ENCODE measurements at regions not wholly inside any gene's neighbourhood (a gene's known extent, or its start where the extent isn't known, plus 50 kb on each side); places are given as distances from the start of the nearest gene placed in this dataset.

DNA sequence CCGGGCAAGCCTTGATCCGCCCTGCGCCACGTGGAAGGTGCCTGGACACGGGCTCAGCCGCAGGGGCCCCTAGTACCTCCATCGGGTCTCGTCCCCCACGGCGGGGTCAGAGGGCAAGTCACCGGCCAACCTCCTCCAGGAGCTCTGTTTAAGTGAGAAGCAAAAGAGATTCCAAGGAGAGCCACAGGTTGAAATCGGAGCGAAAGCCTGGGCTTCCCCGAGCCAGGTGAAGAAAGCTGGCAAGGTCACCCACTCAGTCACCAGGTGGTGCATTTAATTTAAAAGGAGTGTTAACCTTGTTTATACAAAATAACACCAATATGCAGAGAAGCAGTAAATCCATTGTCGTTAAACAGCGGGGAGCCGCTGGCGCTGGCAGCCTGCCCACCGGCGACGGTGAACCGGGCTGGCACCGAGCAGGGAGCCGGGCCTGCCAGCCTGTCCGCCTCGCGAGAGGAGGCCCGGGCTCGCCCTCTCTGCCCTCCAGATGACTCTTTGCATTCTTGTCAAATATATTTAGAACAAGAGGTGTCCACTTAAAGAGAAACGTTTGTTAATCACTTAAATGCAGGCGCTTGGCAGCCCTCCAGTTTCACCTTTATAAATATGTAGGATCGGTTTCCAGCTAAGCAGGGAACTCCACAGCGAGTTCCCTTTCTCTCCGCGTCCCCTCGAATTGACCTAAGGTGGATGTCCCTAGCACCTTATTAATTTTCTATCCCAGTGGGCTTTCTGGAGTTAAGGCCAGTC, 277.3 kb upstream of the NR2F2 start:
- no peaks in the 10 kb centered on the region for H3K36me3 ChIP-seq (ENCODE audit: insufficient read depth)
- DNase-seq (ENCODE audit: low spot score), result peak; percentile 48
- Mint-ChIP-seq H3K4me3 (peak overlapping the region; percentile 73), H3K27me3 (ENCODE audit: insufficient read depth, low read depth, poor library complexity) (peaks cover 72% of the 10 kb centered on the region), H3K9me3 (no peaks in the 10 kb centered on the region), H3K4me1 (peaks cover 12% of the 10 kb centered on the region; the same call in 2 of the 3 replicates), H3K27ac (no peak overlapping the region), H3K36me3 (ENCODE audit: low read depth) (no peaks in the 10 kb centered on the region)
- peaks cover 19% of the 10 kb centered on the region for H3K4me1 ChIP-seq (ENCODE audit: insufficient read depth)
- peak; percentile 73 for ATAC-seq
- H3K27me3 ChIP-seq (ENCODE audit: insufficient read depth), result peaks cover 100% of the 10 kb centered on the region
- no peaks in the 10 kb centered on the region for H3K9me2 ChIP-seq (ENCODE audit: insufficient read depth)
- H4K20me1 ChIP-seq (replicated peaks; ENCODE audit: insufficient read depth), result 0 out of 2 replicates have a peak, but pooled peaks cover 10% of the 10 kb centered on the region
- H3K4me3 ChIP-seq, result peak overlapping the region; percentile 61
- H3K4me2 ChIP-seq, result peak overlapping the region; percentile 89
- TF ChIP-seq NANOG (IDR thresholded peaks at IDR 0.05; ENCODE audit: borderline replicate concordance) (peak; percentile 28; the same call in 1 of the 2 replicates), EZH2 (IDR thresholded peaks at IDR 0.05; ENCODE audit: low read depth, unreplicated experiment) (peak; percentile 55), POLR2AphosphoS5 (IDR thresholded peaks at IDR 0.05; ENCODE audit: low read depth) (no peak)
- H3K79me2 ChIP-seq (replicated peaks; ENCODE audit: insufficient read depth), result no peaks in the 10 kb centered on the region
- H2AFZ ChIP-seq, result no peak overlapping the region
- no peak overlapping the region for H3K27ac ChIP-seq (ENCODE audit: low read depth)
- H3F3A ChIP-seq (replicated peaks; ENCODE audit: low read depth), result peaks cover 5% of the 10 kb centered on the region; the same call in 1 of the 2 replicates

DNA sequence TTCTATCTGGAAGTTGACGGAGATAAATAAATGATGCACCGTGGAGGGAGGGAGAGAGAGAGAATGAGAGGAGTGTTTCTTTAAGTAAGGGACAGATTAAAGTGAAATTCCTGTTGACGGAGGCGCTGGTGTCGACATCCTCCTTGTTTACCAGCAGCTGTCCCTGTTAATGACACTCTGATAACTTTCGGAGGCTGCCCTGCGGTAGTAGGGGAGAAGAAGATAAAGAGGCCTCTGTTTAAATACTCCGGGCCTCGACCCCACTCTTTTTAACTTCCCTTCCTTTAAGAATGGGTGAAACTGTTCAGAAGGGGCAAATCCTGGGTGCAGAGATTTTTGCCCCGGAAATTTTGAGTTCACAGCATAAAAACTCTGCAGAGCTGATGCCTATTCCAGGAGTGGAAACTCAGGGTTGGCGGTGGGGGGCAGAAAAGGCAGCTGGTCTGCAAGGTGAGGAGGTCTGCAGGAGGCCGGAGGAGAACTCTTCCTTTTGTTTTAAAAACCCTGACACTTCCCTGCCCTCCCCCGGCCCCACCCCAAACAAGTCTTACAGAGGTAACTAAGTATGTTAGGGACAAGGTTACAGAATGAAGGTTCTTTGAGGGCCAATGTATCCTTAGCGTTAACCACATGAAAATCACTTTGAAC, 276.6 kb upstream of the NR2F2 start:
- H3K27me3 Mint-ChIP-seq (ENCODE audit: insufficient read depth, low read depth, poor library complexity), result peaks cover 74% of the 10 kb centered on the region
- peak overlapping the region; percentile 89 for H3K4me2 ChIP-seq
- peak overlapping the region; percentile 68 for H3K4me3 Mint-ChIP-seq
- peaks cover 5% of the 10 kb centered on the region; the same call in 1 of the 2 replicates for H3F3A ChIP-seq (replicated peaks; ENCODE audit: low read depth)
- ATAC-seq (peak; percentile 54), DNase-seq (ENCODE audit: low spot score) (peak; percentile 69)
- H3K27me3 ChIP-seq (ENCODE audit: insufficient read depth), result peaks cover 100% of the 10 kb centered on the region
- no peaks in the 10 kb centered on the region for H3K79me2 ChIP-seq (replicated peaks; ENCODE audit: insufficient read depth)
- H3K4me1 ChIP-seq (ENCODE audit: insufficient read depth), result peaks cover 19% of the 10 kb centered on the region
- no peaks in the 10 kb centered on the region for H3K9me3 Mint-ChIP-seq
- H3K4me1 Mint-ChIP-seq, result peaks cover 12% of the 10 kb centered on the region; the same call in 2 of the 3 replicates
- H3K36me3 ChIP-seq (ENCODE audit: insufficient read depth), result no peaks in the 10 kb centered on the region
- H2AFZ ChIP-seq, result no peak overlapping the region
- H3K9me2 ChIP-seq (ENCODE audit: insufficient read depth), result no peaks in the 10 kb centered on the region
- no peaks in the 10 kb centered on the region for H3K36me3 Mint-ChIP-seq (ENCODE audit: low read depth)
- H3K27ac ChIP-seq (ENCODE audit: low read depth), result no peak overlapping the region
- peak overlapping the region; percentile 61 for H3K4me3 ChIP-seq
- H4K20me1 ChIP-seq (replicated peaks; ENCODE audit: insufficient read depth), result 0 out of 2 replicates have a peak, but pooled peaks cover 10% of the 10 kb centered on the region
- H3K27ac Mint-ChIP-seq, result no peak overlapping the region
- TF ChIP-seq, protein P1, sequence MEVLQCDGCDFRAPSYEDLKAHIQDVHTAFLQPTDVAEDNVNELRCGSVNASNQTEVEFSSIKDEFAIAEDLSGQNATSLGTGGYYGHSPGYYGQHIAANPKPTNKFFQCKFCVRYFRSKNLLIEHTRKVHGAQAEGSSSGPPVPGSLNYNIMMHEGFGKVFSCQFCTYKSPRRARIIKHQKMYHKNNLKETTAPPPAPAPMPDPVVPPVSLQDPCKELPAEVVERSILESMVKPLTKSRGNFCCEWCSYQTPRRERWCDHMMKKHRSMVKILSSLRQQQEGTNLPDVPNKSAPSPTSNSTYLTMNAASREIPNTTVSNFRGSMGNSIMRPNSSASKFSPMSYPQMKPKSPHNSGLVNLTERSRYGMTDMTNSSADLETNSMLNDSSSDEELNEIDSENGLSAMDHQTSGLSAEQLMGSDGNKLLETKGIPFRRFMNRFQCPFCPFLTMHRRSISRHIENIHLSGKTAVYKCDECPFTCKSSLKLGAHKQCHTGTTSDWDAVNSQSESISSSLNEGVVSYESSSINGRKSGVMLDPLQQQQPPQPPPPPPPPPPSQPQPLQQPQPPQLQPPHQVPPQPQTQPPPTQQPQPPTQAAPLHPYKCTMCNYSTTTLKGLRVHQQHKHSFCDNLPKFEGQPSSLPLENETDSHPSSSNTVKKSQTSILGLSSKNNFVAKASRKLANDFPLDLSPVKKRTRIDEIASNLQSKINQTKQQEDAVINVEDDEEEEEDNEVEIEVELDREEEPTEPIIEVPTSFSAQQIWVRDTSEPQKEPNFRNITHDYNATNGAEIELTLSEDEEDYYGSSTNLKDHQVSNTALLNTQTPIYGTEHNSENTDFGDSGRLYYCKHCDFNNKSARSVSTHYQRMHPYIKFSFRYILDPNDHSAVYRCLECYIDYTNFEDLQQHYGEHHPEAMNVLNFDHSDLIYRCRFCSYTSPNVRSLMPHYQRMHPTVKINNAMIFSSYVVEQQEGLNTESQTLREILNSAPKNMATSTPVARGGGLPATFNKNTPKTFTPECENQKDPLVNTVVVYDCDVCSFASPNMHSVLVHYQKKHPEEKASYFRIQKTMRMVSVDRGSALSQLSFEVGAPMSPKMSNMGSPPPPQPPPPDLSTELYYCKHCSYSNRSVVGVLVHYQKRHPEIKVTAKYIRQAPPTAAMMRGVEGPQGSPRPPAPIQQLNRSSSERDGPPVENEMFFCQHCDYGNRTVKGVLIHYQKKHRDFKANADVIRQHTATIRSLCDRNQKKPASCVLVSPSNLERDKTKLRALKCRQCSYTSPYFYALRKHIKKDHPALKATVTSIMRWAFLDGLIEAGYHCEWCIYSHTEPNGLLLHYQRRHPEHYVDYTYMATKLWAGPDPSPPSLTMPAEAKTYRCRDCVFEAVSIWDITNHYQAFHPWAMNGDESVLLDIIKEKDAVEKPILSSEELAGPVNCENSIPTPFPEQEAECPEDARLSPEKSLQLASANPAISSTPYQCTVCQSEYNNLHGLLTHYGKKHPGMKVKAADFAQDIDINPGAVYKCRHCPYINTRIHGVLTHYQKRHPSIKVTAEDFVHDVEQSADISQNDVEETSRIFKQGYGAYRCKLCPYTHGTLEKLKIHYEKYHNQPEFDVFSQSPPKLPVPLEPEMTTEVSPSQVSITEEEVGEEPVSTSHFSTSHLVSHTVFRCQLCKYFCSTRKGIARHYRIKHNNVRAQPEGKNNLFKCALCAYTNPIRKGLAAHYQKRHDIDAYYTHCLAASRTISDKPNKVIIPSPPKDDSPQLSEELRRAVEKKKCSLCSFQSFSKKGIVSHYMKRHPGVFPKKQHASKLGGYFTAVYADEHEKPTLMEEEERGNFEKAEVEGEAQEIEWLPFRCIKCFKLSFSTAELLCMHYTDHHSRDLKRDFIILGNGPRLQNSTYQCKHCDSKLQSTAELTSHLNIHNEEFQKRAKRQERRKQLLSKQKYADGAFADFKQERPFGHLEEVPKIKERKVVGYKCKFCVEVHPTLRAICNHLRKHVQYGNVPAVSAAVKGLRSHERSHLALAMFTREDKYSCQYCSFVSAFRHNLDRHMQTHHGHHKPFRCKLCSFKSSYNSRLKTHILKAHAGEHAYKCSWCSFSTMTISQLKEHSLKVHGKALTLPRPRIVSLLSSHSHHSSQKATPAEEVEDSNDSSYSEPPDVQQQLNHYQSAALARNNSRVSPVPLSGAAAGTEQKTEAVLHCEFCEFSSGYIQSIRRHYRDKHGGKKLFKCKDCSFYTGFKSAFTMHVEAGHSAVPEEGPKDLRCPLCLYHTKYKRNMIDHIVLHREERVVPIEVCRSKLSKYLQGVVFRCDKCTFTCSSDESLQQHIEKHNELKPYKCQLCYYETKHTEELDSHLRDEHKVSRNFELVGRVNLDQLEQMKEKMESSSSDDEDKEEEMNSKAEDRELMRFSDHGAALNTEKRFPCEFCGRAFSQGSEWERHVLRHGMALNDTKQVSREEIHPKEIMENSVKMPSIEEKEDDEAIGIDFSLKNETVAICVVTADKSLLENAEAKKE (CRISPR knock-in tag; IDR thresholded peaks at IDR 0.05), result no peak
- TF ChIP-seq ZNF331 (CRISPR knock-in tag; IDR thresholded peaks at IDR 0.05; ENCODE audit: low read depth) (no peak), CREB1 (CRISPR knock-in tag; IDR thresholded peaks at IDR 0.05; ENCODE audit: low read depth) (no peak), STAT1 (IDR thresholded peaks at IDR 0.05; ENCODE audit: unreplicated experiment) (no peak), POLR2AphosphoS5 (IDR thresholded peaks at IDR 0.05; ENCODE audit: low read depth) (no peak), ZNF114 (CRISPR knock-in tag; IDR thresholded peaks at IDR 0.05) (no peak), EZH2phosphoT487 (IDR thresholded peaks at IDR 0.05; ENCODE audit: unreplicated experiment) (no peak), JUNB (IDR thresholded peaks at IDR 0.05; ENCODE audit: unreplicated experiment) (no peak)
- TF ChIP-seq, protein P2, sequence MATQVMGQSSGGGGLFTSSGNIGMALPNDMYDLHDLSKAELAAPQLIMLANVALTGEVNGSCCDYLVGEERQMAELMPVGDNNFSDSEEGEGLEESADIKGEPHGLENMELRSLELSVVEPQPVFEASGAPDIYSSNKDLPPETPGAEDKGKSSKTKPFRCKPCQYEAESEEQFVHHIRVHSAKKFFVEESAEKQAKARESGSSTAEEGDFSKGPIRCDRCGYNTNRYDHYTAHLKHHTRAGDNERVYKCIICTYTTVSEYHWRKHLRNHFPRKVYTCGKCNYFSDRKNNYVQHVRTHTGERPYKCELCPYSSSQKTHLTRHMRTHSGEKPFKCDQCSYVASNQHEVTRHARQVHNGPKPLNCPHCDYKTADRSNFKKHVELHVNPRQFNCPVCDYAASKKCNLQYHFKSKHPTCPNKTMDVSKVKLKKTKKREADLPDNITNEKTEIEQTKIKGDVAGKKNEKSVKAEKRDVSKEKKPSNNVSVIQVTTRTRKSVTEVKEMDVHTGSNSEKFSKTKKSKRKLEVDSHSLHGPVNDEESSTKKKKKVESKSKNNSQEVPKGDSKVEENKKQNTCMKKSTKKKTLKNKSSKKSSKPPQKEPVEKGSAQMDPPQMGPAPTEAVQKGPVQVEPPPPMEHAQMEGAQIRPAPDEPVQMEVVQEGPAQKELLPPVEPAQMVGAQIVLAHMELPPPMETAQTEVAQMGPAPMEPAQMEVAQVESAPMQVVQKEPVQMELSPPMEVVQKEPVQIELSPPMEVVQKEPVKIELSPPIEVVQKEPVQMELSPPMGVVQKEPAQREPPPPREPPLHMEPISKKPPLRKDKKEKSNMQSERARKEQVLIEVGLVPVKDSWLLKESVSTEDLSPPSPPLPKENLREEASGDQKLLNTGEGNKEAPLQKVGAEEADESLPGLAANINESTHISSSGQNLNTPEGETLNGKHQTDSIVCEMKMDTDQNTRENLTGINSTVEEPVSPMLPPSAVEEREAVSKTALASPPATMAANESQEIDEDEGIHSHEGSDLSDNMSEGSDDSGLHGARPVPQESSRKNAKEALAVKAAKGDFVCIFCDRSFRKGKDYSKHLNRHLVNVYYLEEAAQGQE (IDR thresholded peaks at IDR 0.05; ENCODE audit: unreplicated experiment), result no peak
